Liver (tissue), 7 donors: ENCODE measurements at regions not wholly inside any gene's neighbourhood (a gene's known extent, or its start where the extent isn't known, plus 50 kb on each side); places are given as distances from the start of the nearest gene placed in this dataset.

ENCODE experiments used
- DNase-seq: peaks from one replicate; pipeline ENCODE4 v3.0.0-alpha.2; 2017; ENCODE audit warnings: low spot score
- H3K27ac ChIP-seq, 2 donors: one replicate each; pipeline ENCODE4 v1.7.0; 2013; ENCODE audit warnings: inconsistent platforms in 2 of 2, low read length in 2 of 2, control low read depth in 1 of 2, low read depth in 1 of 2, mild to moderate bottlenecking in 1 of 2
- H3K27me3 ChIP-seq, 4 donors: one replicate each; pipeline versions ENCODE4 v1.6.1 to v1.7.0; 2013; ENCODE audit warnings: low read length in 3 of 4, inconsistent platforms in 1 of 4, mild to moderate bottlenecking in 1 of 4, moderate library complexity in 1 of 4; ENCODE audit not compliant: control insufficient read depth in 4 of 4, insufficient read depth in 4 of 4
- H3K36me3 ChIP-seq, 4 donors: one replicate each; pipeline versions ENCODE4 v1.6.1 to v1.7.0; 2013; ENCODE audit warnings: low read length in 3 of 4, mild to moderate bottlenecking in 3 of 4, low read depth in 1 of 4, moderate library complexity in 1 of 4; ENCODE audit not compliant: control insufficient read depth in 4 of 4, insufficient read depth in 3 of 4
- H3K4me1 ChIP-seq, 4 donors: one replicate each; pipeline versions ENCODE4 v1.6.1 to v1.7.0; 2013; ENCODE audit warnings: low read length in 3 of 4, mild to moderate bottlenecking in 3 of 4, moderate library complexity in 1 of 4; ENCODE audit not compliant: control insufficient read depth in 4 of 4, insufficient read depth in 4 of 4
- H3K4me3 ChIP-seq, 3 donors: one replicate each; pipeline versions ENCODE4 v1.6.1 to v1.7.0; 2013; ENCODE audit warnings: low read length in 3 of 3, control low read depth in 1 of 3, low read depth in 1 of 3, mild to moderate bottlenecking in 1 of 3
- H3K9ac ChIP-seq, 2 donors: one replicate each; pipeline ENCODE4 v1.7.0; 2013; ENCODE audit warnings: low read length in 2 of 2, mild to moderate bottlenecking in 2 of 2, moderate library complexity in 2 of 2, control low read depth in 1 of 2, low read depth in 1 of 2
- H3K9me3 ChIP-seq, 4 donors: one replicate each; pipeline versions ENCODE4 v1.6.1 to v1.7.0; 2013; ENCODE audit warnings: low read length in 3 of 4; ENCODE audit not compliant: control insufficient read depth in 4 of 4
- EGR1 ChIP-seq, 2 donors: IDR thresholded peaks; 2 replicates each; pipeline ENCODE4 v1.6.1; 2016 to 2018; ENCODE audit warnings: antibody characterized with exemption in 2 of 2, low read depth in 2 of 2
- FOXA1 ChIP-seq: IDR thresholded peaks from 2 replicates; pipeline ENCODE4 v1.6.1; 2016; ENCODE audit warnings: antibody characterized with exemption
- FOXA2 ChIP-seq: IDR thresholded peaks from 2 replicates; pipeline ENCODE4 v1.6.1; 2016; ENCODE audit warnings: antibody characterized with exemption
- GABPA ChIP-seq, 2 donors: IDR thresholded peaks in 1 of 2; conservative IDR thresholded peaks in 1 of 2; 2 replicates each; pipeline ENCODE4 v1.6.1; 2016; ENCODE audit warnings: antibody characterized with exemption in 2 of 2, mild to moderate bottlenecking in 1 of 2, moderate library complexity in 1 of 2
- HNF4A ChIP-seq, 2 donors: conservative IDR thresholded peaks; 2 replicates each; pipeline ENCODE4 v1.6.1; 2016; ENCODE audit warnings: antibody characterized with exemption in 2 of 2, mild to moderate bottlenecking in 2 of 2
- HNF4G ChIP-seq: IDR thresholded peaks from 2 replicates; pipeline ENCODE4 v1.6.1; 2016; ENCODE audit warnings: antibody characterized with exemption
- JUND ChIP-seq, 2 donors: IDR thresholded peaks; 2 replicates each; pipeline ENCODE4 v1.6.1; 2016; ENCODE audit warnings: antibody characterized with exemption in 2 of 2
- NR2F2 ChIP-seq: IDR thresholded peaks from 2 replicates; pipeline ENCODE4 v1.6.1; 2016; ENCODE audit warnings: antibody characterized with exemption
- RAD21 ChIP-seq, 2 donors: IDR thresholded peaks; 2 replicates each; pipeline ENCODE4 v1.6.1; 2016; ENCODE audit warnings: antibody characterized with exemption in 2 of 2, mild to moderate bottlenecking in 2 of 2
- RXRA ChIP-seq, 2 donors: IDR thresholded peaks; 2 replicates each; pipeline ENCODE4 v1.6.1; 2017 to 2018; ENCODE audit warnings: antibody characterized with exemption in 2 of 2, mild to moderate bottlenecking in 1 of 2
- SP1 ChIP-seq: IDR thresholded peaks from 2 replicates; pipeline ENCODE4 v1.6.1; 2018; ENCODE audit warnings: antibody characterized with exemption, mild to moderate bottlenecking
- TAF1 ChIP-seq: conservative IDR thresholded peaks from 2 replicates; pipeline ENCODE4 v1.6.1; 2016; ENCODE audit warnings: antibody characterized with exemption, mild to moderate bottlenecking
- YY1 ChIP-seq: IDR thresholded peaks from 2 replicates; pipeline ENCODE4 v1.6.1; 2016; ENCODE audit warnings: antibody characterized with exemption, mild to moderate bottlenecking
- WGBS: extraction: QIAGEN DNeasy Blood & Tissue Kit; methylation state at CpG from one replicate; pipeline ENCODE4 v1.1.7; 2013; 5-methylcytosine and 5-hydroxymethylcytosine counted together
- TF ChIP-seq, protein P1 (sequence below): IDR thresholded peaks from 2 replicates; pipeline ENCODE4 v1.6.1; 2016; ENCODE audit warnings: antibody characterized with exemption
- TF ChIP-seq, protein P2 (sequence below): IDR thresholded peaks from 2 replicates; pipeline ENCODE4 v1.6.1; 2016; ENCODE audit warnings: antibody characterized with exemption
- TF ChIP-seq, protein P3 (sequence below): IDR thresholded peaks from 2 replicates; pipeline ENCODE4 v1.6.1; 2016; ENCODE audit warnings: antibody characterized with exemption, mild to moderate bottlenecking
- TF ChIP-seq, protein P4 (sequence below): IDR thresholded peaks from 2 replicates; pipeline ENCODE4 v1.6.1; 2016; ENCODE audit warnings: antibody characterized with exemption
- donor health status: healthy.
- donor health status: healthy.
- donor health status: healthy.
- donor health status: healthy.

DNA sequence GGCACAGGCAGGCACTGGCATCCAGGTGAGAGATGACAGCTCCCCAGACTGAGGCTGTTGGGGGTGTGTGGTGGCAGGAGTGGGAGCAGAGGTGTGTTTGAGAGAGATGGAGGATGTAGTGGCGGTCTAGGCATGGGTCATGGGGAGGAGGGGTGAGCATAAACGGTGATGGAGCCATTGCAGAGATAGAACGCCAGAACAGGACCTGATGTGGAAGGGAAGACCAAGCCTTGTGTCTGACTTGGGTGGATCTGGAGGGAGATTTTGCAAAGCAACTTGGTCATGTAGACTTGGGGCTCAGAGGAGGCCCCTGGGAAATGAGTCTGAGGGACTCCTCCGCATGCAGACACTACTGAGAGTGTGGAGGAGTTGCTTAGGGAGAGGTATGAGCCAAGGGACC lies 50.0 kb upstream of the CLDN5 start:
- H3K9ac ChIP-seq: no peak overlapping the region
- TF ChIP-seq JUND (IDR thresholded peaks at IDR 0.05) (no peak), HNF4A (conservative IDR thresholded peaks at IDR 0.05) (no peak), FOXA2 (no peak), YY1 (no peak), GABPA (IDR thresholded peaks at IDR 0.05 in 1 of 2, conservative IDR thresholded peaks at IDR 0.05 in 1 of 2) (no peak), TAF1 (no peak), HNF4G (no peak), FOXA1 (no peak), RXRA (IDR thresholded peaks at IDR 0.05) (no peak), NR2F2 (no peak), SP1 (no peak)
- TF ChIP-seq, protein P1, sequence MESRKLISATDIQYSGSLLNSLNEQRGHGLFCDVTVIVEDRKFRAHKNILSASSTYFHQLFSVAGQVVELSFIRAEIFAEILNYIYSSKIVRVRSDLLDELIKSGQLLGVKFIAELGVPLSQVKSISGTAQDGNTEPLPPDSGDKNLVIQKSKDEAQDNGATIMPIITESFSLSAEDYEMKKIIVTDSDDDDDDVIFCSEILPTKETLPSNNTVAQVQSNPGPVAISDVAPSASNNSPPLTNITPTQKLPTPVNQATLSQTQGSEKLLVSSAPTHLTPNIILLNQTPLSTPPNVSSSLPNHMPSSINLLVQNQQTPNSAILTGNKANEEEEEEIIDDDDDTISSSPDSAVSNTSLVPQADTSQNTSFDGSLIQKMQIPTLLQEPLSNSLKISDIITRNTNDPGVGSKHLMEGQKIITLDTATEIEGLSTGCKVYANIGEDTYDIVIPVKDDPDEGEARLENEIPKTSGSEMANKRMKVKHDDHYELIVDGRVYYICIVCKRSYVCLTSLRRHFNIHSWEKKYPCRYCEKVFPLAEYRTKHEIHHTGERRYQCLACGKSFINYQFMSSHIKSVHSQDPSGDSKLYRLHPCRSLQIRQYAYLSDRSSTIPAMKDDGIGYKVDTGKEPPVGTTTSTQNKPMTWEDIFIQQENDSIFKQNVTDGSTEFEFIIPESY: no peak
- TF ChIP-seq, protein P2, sequence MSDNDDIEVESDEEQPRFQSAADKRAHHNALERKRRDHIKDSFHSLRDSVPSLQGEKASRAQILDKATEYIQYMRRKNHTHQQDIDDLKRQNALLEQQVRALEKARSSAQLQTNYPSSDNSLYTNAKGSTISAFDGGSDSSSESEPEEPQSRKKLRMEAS: no peak
- H3K4me1 ChIP-seq: no peaks in the 10 kb centered on the region
- no peaks in the 10 kb centered on the region for H3K27me3 ChIP-seq
- H3K9me3 ChIP-seq: no peaks in the 10 kb centered on the region
- no peak overlapping the region for H3K4me3 ChIP-seq
- DNase-seq: no peak
- no peaks in the 10 kb centered on the region for H3K36me3 ChIP-seq
- 93% methylated on average over 4 of the region's 4 CpGs for WGBS
- H3K27ac ChIP-seq: no peak overlapping the region

DNA sequence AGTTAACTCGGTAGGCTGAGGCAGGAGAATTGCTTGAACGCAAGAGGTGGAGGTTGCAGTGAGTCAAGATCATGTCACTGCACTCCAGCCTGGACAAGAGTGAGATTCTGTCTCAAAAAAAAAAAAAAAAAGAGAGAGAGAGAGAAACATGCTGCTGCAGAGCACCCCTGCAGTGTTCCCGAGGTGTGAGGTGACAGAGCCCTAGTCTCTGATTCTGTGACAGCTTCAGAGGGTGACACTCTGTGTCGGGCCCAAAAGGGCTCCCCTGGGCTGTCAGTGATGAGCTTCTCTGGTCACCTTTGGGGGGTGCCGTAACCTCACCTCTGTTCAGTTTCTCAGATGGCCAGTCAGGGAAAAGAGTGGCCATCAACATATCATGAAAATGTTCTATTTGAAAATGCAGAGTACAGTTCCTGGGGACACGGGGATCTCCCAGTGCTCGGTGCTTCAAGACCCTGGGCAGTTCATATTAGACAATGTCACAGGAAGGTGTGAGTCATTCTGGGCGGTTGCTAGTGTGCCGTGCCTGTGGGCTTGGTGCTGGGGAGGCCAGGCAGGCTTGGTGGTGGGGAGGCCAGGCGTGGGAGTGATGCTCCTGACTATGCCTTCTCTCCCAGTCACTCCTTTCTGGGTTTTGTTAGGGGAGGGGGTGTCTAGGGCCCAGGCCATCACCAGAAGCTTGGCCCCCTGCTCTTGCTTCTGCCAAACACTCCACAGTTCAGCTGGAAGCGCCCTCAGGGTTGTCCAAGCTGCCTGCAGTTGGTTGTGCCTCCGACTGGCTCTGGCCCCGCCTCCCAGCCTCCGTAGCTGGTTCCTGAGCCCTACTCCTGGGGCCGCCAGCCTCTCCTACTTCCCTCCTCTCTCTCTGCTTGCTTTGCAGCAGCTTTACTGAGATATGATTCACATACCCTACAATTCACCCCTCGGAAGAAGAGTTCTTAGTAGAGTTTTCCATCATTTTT lies 52.5 kb upstream of the CLDN5 start:
- TF ChIP-seq FOXA1 (no peak), RXRA (IDR thresholded peaks at IDR 0.05) (no peak), RAD21 (IDR thresholded peaks at IDR 0.05) (peak in 1 of 2 donors; percentile 9)
- Histone ChIP-seq H3K27me3 (no peaks in the 10 kb centered on the region), H3K4me1 (no peaks in the 10 kb centered on the region), H3K9ac (no peak overlapping the region), H3K4me3 (no peak overlapping the region), H3K36me3 (no peaks in the 10 kb centered on the region), H3K9me3 (no peaks in the 10 kb centered on the region), H3K27ac (no peak overlapping the region)
- no peak for DNase-seq
- 76% methylated on average over 16 of the region's 16 CpGs for WGBS

DNA sequence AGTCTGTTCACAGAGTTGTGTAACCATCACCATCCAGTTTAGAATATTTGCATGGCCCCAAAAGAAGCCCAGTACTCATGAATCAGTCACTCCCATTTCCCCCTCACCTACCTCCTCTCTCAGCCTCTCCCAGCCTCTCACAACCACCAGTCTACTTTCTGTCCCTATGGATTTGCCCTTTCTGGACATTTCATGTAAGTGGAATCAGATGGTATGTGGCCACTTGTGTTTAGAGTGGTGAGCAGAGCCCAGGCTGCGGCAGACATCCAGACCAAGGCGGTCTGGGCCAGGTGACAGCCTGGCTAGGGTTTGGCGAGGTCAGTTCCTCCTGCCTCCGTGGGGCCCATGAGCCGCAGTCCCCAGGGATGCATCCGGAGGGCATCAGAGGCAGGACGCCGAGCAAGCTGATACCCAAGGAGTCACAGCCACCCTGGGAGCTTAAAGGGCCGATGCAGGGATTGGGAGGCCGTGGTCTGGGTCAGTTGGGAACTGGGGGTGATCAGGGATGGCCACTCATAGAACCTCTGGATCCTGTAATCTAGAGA lies 53.3 kb upstream of the CLDN5 start:
- Histone ChIP-seq H3K4me3 (no peak overlapping the region), H3K36me3 (no peaks in the 10 kb centered on the region), H3K9me3 (no peaks in the 10 kb centered on the region), H3K9ac (no peak overlapping the region), H3K27ac (no peak overlapping the region), H3K27me3 (no peaks in the 10 kb centered on the region), H3K4me1 (no peaks in the 10 kb centered on the region)
- no peak for DNase-seq
- 90% methylated on average over 10 of the region's 10 CpGs for WGBS
- TF ChIP-seq FOXA2 (no peak), NR2F2 (no peak), JUND (IDR thresholded peaks at IDR 0.05) (no peak), SP1 (no peak), EGR1 (IDR thresholded peaks at IDR 0.05; ENCODE audit: low read depth in 2 of 2) (no peak), FOXA1 (no peak), HNF4G (no peak), TAF1 (no peak), YY1 (no peak), HNF4A (conservative IDR thresholded peaks at IDR 0.05) (no peak)
- TF ChIP-seq, protein P1: no peak
- TF ChIP-seq, protein P2: no peak
- TF ChIP-seq, protein P3, sequence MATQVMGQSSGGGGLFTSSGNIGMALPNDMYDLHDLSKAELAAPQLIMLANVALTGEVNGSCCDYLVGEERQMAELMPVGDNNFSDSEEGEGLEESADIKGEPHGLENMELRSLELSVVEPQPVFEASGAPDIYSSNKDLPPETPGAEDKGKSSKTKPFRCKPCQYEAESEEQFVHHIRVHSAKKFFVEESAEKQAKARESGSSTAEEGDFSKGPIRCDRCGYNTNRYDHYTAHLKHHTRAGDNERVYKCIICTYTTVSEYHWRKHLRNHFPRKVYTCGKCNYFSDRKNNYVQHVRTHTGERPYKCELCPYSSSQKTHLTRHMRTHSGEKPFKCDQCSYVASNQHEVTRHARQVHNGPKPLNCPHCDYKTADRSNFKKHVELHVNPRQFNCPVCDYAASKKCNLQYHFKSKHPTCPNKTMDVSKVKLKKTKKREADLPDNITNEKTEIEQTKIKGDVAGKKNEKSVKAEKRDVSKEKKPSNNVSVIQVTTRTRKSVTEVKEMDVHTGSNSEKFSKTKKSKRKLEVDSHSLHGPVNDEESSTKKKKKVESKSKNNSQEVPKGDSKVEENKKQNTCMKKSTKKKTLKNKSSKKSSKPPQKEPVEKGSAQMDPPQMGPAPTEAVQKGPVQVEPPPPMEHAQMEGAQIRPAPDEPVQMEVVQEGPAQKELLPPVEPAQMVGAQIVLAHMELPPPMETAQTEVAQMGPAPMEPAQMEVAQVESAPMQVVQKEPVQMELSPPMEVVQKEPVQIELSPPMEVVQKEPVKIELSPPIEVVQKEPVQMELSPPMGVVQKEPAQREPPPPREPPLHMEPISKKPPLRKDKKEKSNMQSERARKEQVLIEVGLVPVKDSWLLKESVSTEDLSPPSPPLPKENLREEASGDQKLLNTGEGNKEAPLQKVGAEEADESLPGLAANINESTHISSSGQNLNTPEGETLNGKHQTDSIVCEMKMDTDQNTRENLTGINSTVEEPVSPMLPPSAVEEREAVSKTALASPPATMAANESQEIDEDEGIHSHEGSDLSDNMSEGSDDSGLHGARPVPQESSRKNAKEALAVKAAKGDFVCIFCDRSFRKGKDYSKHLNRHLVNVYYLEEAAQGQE: no peak
- TF ChIP-seq, protein P4, sequence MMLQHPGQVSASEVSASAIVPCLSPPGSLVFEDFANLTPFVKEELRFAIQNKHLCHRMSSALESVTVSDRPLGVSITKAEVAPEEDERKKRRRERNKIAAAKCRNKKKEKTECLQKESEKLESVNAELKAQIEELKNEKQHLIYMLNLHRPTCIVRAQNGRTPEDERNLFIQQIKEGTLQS: no peak
